Lung (tissue), 11 donors: ENCODE measurements at regions not wholly inside any gene's neighbourhood (a gene's known extent, or its start where the extent isn't known, plus 50 kb on each side); places are given as distances from the start of the nearest gene placed in this dataset.

Experiments used
- ATAC-seq: fragments of 200-7000 bp; cut with Tn5 transposase; one replicate; pipeline ENCODE4 v1.9.1; 2020; ENCODE audit warnings: moderate number of reproducible peaks; ENCODE audit not compliant: insufficient read depth, low FRiP score
- DNase-seq, 3 donors: peaks; one replicate each; pipeline ENCODE4 v3.0.0-alpha.2; 2013 to 2017
- H3K27ac ChIP-seq, 2 donors: one replicate each; pipeline ENCODE4 v1.5.1; 2013; ENCODE audit warnings: mild to moderate bottlenecking in 2 of 2, moderate library complexity in 2 of 2, control low read depth in 1 of 2, inconsistent platforms in 1 of 2, low read depth in 1 of 2, low read length in 1 of 2
- H3K27me3 ChIP-seq, 3 donors: one replicate each; pipeline ENCODE4 v1.5.1; 2013; ENCODE audit warnings: low read length in 2 of 3; ENCODE audit not compliant: control insufficient read depth in 3 of 3, insufficient read depth in 3 of 3
- H3K36me3 ChIP-seq, 4 donors: one replicate each; pipeline ENCODE4 v1.5.1; 2013; ENCODE audit warnings: low read length in 4 of 4, mild to moderate bottlenecking in 1 of 4, moderate library complexity in 1 of 4; ENCODE audit not compliant: control insufficient read depth in 4 of 4, insufficient read depth in 4 of 4
- H3K4me1 ChIP-seq, 5 donors: one replicate each; pipeline ENCODE4 v1.5.1; 2013; ENCODE audit warnings: low read length in 5 of 5, mild to moderate bottlenecking in 2 of 5, moderate library complexity in 1 of 5; ENCODE audit not compliant: control insufficient read depth in 5 of 5, insufficient read depth in 5 of 5
- H3K4me3 ChIP-seq: one replicate; pipeline ENCODE4 v1.5.1; 2013; ENCODE audit warnings: mild to moderate bottlenecking, control low read depth, moderate library complexity
- H3K9ac ChIP-seq, 2 donors: one replicate each; pipeline ENCODE4 v1.5.1; 2013; ENCODE audit warnings: low read length in 2 of 2, control low read depth in 1 of 2; ENCODE audit not compliant: insufficient read depth in 1 of 2
- H3K9me3 ChIP-seq, 4 donors: one replicate each; pipeline ENCODE4 v1.5.1; 2013; ENCODE audit warnings: low read length in 3 of 4, mild to moderate bottlenecking in 1 of 4, moderate library complexity in 1 of 4; ENCODE audit not compliant: control insufficient read depth in 4 of 4, insufficient read depth in 3 of 4
- WGBS, 2 donors: extraction: QIAGEN DNeasy Blood & Tissue Kit; methylation state at CpG; one replicate each; pipeline ENCODE4 v1.1.7; 2013; 5-methylcytosine and 5-hydroxymethylcytosine counted together
- TF ChIP-seq, protein P1 (sequence below): IDR thresholded peaks from 2 replicates; pipeline ENCODE4 v1.5.1; 2012; ENCODE audit warnings: mild to moderate bottlenecking; ENCODE audit errors: control extremely low read depth, extremely low read depth
- donor health status: control.
- donor health status: control.
- donor health status: Bipolar disorder and iron deficiency.
- donor health status: healthy.
- donor health status: DM: yes; HTN: yes; CAD: no.

GRCh38 chr9:81225596-81225995 is 463.8 kb downstream of the TLE1 start:
- no peaks in the 10 kb centered on the region for H3K27me3 ChIP-seq
- TF ChIP-seq, protein P1, sequence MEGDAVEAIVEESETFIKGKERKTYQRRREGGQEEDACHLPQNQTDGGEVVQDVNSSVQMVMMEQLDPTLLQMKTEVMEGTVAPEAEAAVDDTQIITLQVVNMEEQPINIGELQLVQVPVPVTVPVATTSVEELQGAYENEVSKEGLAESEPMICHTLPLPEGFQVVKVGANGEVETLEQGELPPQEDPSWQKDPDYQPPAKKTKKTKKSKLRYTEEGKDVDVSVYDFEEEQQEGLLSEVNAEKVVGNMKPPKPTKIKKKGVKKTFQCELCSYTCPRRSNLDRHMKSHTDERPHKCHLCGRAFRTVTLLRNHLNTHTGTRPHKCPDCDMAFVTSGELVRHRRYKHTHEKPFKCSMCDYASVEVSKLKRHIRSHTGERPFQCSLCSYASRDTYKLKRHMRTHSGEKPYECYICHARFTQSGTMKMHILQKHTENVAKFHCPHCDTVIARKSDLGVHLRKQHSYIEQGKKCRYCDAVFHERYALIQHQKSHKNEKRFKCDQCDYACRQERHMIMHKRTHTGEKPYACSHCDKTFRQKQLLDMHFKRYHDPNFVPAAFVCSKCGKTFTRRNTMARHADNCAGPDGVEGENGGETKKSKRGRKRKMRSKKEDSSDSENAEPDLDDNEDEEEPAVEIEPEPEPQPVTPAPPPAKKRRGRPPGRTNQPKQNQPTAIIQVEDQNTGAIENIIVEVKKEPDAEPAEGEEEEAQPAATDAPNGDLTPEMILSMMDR, result no peak
- H3K4me3 ChIP-seq, result no peak overlapping the region
- peaks cover 0 to 23% (median 9%) of the 10 kb centered on the region in 5 donors for H3K4me1 ChIP-seq
- ATAC-seq (no peak), DNase-seq (peak in 2 of 3 donors; percentile 34 to 56)
- WGBS, 2 donors, result 55 to 66% methylated on average over 1 of the region's 1 CpG
- H3K27ac ChIP-seq, result no peak overlapping the region
- no peaks in the 10 kb centered on the region for H3K9me3 ChIP-seq
- H3K36me3 ChIP-seq, result no peaks in the 10 kb centered on the region
- no peak overlapping the region for H3K9ac ChIP-seq

- no peak overlapping the region for H3K27ac ChIP-seq
- H3K27me3 ChIP-seq, result no peaks in the 10 kb centered on the region
- DNase-seq (peak; percentile 56 to 81 (median 79)), ATAC-seq (no peak)
- H3K4me3 ChIP-seq, result no peak overlapping the region
- H3K9ac ChIP-seq, result no peak overlapping the region
- 41 to 60% methylated on average over 8 of the region's 8 CpGs for WGBS, 2 donors
- H3K4me1 ChIP-seq, result peaks cover 0 to 23% (median 9%) of the 10 kb centered on the region in 5 donors
- H3K9me3 ChIP-seq, result no peaks in the 10 kb centered on the region
- H3K36me3 ChIP-seq, result no peaks in the 10 kb centered on the region
- TF ChIP-seq, protein P1, result no peak
Measured at GRCh38 chr9:81224166-81225081, 464.9 kb downstream of the TLE1 start.

GRCh38 chr9:81214975-81215374 is 474.4 kb downstream of the TLE1 start:
- WGBS, 2 donors, result 90 to 98% methylated on average over 1 of the region's 1 CpG
- ATAC-seq, result no peak
- H3K9ac ChIP-seq, result no peak overlapping the region
- TF ChIP-seq, protein P1, result no peak
- H3K27me3 ChIP-seq, result no peaks in the 10 kb centered on the region
- no peaks in the 10 kb centered on the region for H3K4me1 ChIP-seq
- no peaks in the 10 kb centered on the region for H3K36me3 ChIP-seq
- no peak overlapping the region for H3K27ac ChIP-seq
- no peak for DNase-seq
- H3K4me3 ChIP-seq, result no peak overlapping the region
- H3K9me3 ChIP-seq, result peaks cover 0 to 7% (median 0%) of the 10 kb centered on the region in 4 donors
